ENCODE measurements at regions not wholly inside any gene's neighbourhood (a gene's known extent, or its start where the extent isn't known, plus 50 kb on each side); places are given as distances from the start of the nearest gene placed in this dataset.
"Not testable (repeated sequence)": the region's sequence is repeated elsewhere in the genome, so short reads cannot be mapped to it uniquely, and the experiment has no call there.

DNA sequence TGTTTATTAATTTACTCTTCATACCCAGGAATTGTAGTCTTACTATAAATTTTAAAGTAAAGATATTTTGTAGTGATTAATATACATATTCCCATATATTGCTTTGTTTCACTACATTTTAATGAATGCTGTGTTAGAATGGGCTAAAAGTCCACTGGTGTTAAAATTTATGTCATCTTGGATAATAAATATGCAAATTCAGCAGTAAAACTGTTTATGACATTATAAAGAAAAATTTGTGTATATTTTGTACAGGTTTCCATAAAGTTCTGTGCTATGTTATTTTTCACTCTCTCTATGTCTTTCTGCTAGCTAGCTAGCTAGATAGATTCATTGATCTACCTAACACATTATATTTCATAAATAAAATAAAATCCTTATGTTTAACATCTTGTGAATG, 1071.2 kb downstream of the FAT4 start:
- in situ Hi-C loops (cut with HindIII; ENCODE audit: low sequenced_read_pairs): no loop called here

GRCh38 chr4:126386512-126386911, 1071.8 kb downstream of the FAT4 start:
- in situ Hi-C loops (cut with HindIII; ENCODE audit: low sequenced_read_pairs): no loop called here

DNA sequence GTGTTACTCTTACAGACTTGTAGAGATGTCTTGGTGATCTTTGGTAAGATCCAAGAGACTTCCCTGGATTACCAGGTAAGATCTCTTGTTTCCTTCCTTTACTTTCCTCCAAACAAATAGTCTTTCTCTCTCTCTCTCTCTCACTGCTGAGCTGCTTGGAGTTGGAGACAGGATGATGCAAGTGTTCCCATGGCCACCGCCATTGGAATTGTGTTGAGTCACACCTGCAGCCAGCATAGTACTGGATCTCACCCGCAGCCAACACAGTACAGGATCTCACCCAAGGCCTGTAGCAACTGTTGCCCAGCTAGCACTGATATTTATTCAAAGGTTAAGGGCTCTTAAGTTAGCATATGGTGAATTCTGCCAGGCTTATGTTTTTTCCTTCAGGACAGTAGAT, 1080.9 kb downstream of the FAT4 start:
- in situ Hi-C loops (cut with HindIII; ENCODE audit: low sequenced_read_pairs): no loop called here

DNA sequence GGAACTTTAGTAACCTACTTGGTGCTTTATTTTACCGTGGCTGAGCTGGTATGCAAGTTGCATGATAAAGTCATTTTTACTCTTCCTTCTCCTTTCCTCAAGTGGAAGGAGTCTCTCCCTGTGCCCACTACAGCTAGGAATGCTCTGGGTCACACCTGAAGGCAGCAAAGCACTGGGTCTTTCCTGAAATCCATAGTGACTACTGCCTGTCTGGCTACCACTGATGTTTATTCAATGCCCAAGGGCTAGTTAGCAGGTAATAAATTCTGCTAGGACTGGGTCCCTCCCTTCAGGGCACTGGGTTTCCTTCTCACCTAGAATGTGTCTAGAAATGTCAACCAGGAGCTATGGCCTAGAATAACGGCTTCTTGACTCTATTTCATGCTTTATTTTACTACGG, 1081.4 kb downstream of the FAT4 start:
- in situ Hi-C loops (cut with HindIII; ENCODE audit: low sequenced_read_pairs): no loop called here

GRCh38 chr4:126396703-126397102, 1081.9 kb downstream of the FAT4 start:
- in situ Hi-C loops (cut with HindIII; ENCODE audit: low sequenced_read_pairs): no loop called here

GRCh38 chr4:126404549-126404948, 1089.8 kb downstream of the FAT4 start:
- in situ Hi-C loops (cut with HindIII; ENCODE audit: low sequenced_read_pairs): no loop called here

DNA sequence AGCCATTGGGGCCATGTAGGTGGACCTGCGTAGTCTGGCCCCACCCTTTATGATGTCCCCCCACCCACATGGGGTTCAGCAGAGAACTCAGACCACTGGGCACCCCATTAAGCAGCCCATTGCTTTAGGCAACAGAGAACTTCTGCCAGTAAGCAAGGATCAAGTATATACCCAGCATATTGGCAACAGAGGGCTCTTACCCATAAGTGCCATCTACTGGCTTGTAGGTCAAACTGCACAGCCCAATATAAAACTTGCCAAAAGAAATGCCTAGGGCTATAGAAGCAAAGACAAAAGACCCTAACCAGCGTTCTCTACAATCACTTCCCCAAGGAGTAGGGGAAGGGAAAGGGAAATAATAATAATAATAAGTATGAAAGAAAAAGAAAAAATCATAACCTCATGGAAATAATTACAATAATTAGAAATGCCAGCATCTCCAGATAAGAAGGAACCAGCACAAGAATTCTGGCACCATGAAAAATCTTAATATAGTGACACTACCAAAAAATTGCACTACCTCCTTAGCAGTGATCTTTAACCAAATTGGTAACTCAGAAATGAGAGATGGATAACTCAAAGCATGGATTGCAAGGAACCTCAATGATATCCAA, 1090.7 kb downstream of the FAT4 start:
- in situ Hi-C loops (cut with HindIII; ENCODE audit: low sequenced_read_pairs): no loop called here

- in situ Hi-C loops (cut with HindIII; ENCODE audit: low sequenced_read_pairs): no loop called here
Measured at GRCh38 chr4:126409746-126410145, 1095.0 kb downstream of the FAT4 start.

DNA sequence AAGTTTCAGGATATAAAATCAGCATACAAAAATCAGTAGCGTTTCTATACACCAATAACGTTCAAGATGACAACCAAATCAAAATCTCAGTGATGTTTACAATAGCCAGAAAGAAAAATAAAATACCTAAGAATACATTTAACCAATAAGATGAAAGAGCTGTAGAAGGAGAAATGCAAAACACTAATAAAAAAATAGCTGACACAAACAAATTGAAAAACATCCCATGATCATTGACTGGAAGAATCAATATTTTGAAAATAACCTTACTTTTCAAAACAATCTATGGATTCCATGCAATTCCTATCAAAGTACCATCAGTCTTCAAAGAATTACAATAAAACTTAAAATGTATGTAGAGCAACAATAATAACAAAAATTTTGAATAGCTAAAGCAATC, 1096.3 kb downstream of the FAT4 start:
- in situ Hi-C loops (cut with HindIII; ENCODE audit: low sequenced_read_pairs): no loop called here

DNA sequence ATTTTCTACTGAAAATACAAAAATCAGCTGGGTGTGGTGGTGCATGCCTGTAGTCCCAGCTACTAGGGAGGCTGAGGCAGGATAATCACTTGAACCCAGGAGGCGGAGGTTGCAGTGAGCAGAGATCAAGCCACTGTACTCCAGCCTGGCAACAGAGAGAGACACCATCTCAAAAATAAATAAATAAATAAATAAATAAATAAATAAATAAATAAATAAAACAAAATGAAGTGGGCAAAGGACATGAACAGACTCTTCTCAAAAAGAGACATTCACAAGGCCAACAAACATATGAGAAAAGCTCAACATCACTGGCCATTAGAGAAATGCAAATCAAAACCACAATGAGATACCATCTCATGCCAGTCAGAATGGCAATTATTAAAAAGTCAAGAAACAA, 1097.6 kb downstream of the FAT4 start:
- in situ Hi-C loops (cut with HindIII; ENCODE audit: low sequenced_read_pairs): not testable (repeated sequence)

DNA sequence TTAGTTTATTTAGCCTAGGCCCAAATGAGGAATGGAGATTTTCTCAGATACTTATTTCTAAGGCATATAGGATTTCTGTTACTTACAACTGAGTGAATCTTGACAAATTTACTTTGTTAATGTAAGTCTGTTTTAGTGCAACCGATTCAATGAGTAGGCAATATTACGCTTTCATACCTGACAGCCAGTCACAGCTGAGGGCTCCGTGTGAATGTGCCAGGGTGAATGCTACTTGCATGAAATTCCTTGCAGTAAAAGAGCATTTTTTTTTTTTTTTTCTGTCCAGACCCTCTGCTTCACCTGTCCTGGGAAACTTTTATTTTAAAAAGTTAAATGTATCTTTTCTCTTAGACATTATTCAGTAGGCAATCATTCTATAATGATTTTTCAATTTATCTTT, 1100.0 kb downstream of the FAT4 start:
- in situ Hi-C loops (cut with HindIII; ENCODE audit: low sequenced_read_pairs): no loop called here

- in situ Hi-C loops (cut with HindIII; ENCODE audit: low sequenced_read_pairs): no loop called here
Measured at GRCh38 chr4:126419266-126419665, 1104.5 kb downstream of the FAT4 start.

DNA sequence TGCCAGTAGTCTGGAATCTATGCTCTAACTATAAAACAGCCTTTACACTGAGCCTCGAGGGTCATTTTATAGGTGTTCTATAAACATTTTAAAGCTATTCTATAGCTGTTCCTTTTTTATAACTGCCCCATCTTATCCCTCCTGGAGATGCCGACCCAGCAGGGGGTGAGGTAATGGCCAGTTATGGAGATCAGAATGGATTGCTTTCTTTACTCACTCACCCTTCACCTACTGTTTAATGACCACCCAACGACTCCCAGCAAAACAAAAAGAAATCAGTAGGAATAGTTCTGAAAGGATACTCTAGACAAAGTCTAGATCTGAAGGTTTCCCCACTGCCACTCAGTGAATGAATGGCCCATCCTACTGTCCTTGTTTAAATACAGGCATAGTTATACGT, 1113.1 kb downstream of the FAT4 start:
- in situ Hi-C loops (cut with HindIII; ENCODE audit: low sequenced_read_pairs): no loop called here

GRCh38 chr4:126431049-126431448, 1116.3 kb downstream of the FAT4 start:
- in situ Hi-C loops (cut with HindIII; ENCODE audit: low sequenced_read_pairs): no loop called here

- in situ Hi-C loops (cut with HindIII; ENCODE audit: low sequenced_read_pairs): no loop called here
Measured at GRCh38 chr4:126435491-126435890, 1120.7 kb downstream of the FAT4 start.

GRCh38 chr4:126440297-126440696, 1125.5 kb downstream of the FAT4 start:
- in situ Hi-C loops (cut with HindIII; ENCODE audit: low sequenced_read_pairs): no loop called here

- in situ Hi-C loops (cut with HindIII; ENCODE audit: low sequenced_read_pairs): no loop called here
Measured at GRCh38 chr4:126441173-126442035, 1126.6 kb downstream of the FAT4 start.

DNA sequence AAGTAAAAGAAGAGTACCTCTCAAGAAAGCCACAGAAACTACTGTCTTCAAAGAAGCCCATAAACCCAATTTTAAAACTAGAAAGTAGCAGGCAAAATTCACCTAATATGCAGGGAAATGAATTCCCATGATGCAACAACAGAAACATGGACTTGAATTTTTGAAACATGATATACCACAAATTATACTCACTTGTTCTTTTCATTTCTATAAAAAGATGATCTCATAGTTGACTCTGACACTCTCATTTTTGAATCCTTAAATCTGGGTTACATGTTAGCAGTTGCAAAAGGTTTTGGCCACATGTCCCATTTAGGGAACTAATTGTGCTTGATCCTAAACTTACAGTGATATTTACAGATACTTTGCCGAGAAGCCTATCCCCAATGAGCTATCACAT, 1130.8 kb downstream of the FAT4 start:
- in situ Hi-C loops (cut with HindIII; ENCODE audit: low sequenced_read_pairs): no loop called here

- in situ Hi-C loops (cut with HindIII; ENCODE audit: low sequenced_read_pairs): no loop called here
Measured at GRCh38 chr4:126446917-126447316, 1132.2 kb downstream of the FAT4 start.

GRCh38 chr4:126448086-126448845, 1133.5 kb downstream of the FAT4 start:
- in situ Hi-C loops (cut with HindIII; ENCODE audit: low sequenced_read_pairs): no loop called here

DNA sequence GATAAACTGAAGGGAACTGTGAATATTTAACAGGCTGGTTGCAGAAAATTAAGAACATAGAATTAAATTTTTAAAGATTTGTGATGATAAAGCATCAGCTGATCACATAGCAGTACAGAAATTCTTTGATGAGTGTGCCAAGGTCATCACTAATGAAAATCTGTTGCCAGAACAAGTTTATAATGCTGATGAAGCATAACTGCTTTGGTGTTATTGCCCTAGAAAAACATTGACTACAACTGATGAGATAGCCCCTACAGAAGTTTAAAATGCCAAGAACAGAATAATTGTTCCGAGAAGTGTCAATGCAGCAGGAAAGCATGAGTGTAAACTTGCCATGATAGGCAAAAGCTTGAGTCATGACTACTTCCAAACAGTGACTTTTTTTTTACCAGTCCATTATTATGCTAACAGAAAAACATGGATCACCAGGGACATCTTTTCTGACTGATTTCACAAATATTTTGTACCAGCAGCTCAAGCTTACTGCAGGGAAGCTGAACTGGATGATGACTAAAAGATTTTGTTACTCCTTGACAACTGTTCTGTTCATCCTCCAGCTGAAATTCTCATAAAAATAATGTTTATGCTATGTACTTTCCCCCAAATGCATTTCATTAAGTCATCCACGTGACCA, 1136.6 kb downstream of the FAT4 start:
- in situ Hi-C loops (cut with HindIII; ENCODE audit: low sequenced_read_pairs): no loop called here

Data from endothelial cell of hepatic sinusoid (primary cell).